H9 (cell line): ENCODE measurements at regions not wholly inside any gene's neighbourhood (a gene's known extent, or its start where the extent isn't known, plus 50 kb on each side); places are given as distances from the start of the nearest gene placed in this dataset.

Source experiments
- DNase-seq: peaks from one replicate; pipeline ENCODE4 v3.0.0-alpha.2; 2017
- H2AFZ ChIP-seq: one replicate; pipeline ENCODE4 v1.6.1; 2013; ENCODE audit warnings: mild to moderate bottlenecking, low read length, control low read depth, moderate library complexity
- H2AK5ac ChIP-seq: 2 replicates; pipeline ENCODE4 v1.6.1; 2013; ENCODE audit warnings: low read length, control low read depth, mixed read lengths; ENCODE audit not compliant: insufficient read length
- H2BK120ac ChIP-seq: one replicate; pipeline ENCODE4 v1.6.1; 2013; ENCODE audit warnings: low read depth, mild to moderate bottlenecking, low read length, control low read depth, inconsistent platforms; ENCODE audit not compliant: poor library complexity, severe bottlenecking
- H2BK12ac ChIP-seq: 2 replicates; pipeline ENCODE4 v1.6.1; 2013; ENCODE audit warnings: low read length, control low read depth, mixed read lengths, low read depth; ENCODE audit not compliant: insufficient read length
- H2BK15ac ChIP-seq: 2 replicates; pipeline ENCODE4 v1.6.1; 2013; ENCODE audit warnings: low read depth, low read length, control low read depth
- H2BK20ac ChIP-seq: one replicate; pipeline ENCODE4 v1.6.1; 2013; ENCODE audit warnings: low read depth, mild to moderate bottlenecking, low read length, control low read depth, inconsistent platforms; ENCODE audit not compliant: poor library complexity, severe bottlenecking
- H2BK5ac ChIP-seq: 2 replicates; pipeline ENCODE4 v1.6.1; 2013; ENCODE audit warnings: low read length, control low read depth, mixed read lengths; ENCODE audit not compliant: insufficient read length
- H3K14ac ChIP-seq: 2 replicates; pipeline ENCODE4 v1.6.1; 2013; ENCODE audit warnings: low read length, control low read depth; ENCODE audit not compliant: insufficient read depth
- H3K18ac ChIP-seq: 2 replicates; pipeline ENCODE4 v1.6.1; 2013; ENCODE audit warnings: low read depth, mild to moderate bottlenecking, mixed read lengths, low read length, control low read depth; ENCODE audit not compliant: insufficient read length
- H3K23ac ChIP-seq: 2 replicates; pipeline ENCODE4 v1.6.1; 2013; ENCODE audit warnings: low read length, control low read depth, mixed read lengths, low read depth; ENCODE audit not compliant: insufficient read length
- H3K23me2 ChIP-seq: 2 replicates; pipeline ENCODE4 v1.6.1; 2013; ENCODE audit warnings: low read depth, mild to moderate bottlenecking, mixed read lengths, low read length, control low read depth; ENCODE audit not compliant: insufficient read length, poor library complexity, severe bottlenecking
- H3K27ac ChIP-seq: 2 replicates; pipeline ENCODE4 v1.5.1; 2013; ENCODE audit warnings: low read length, control low read depth, mixed read lengths, low read depth; ENCODE audit not compliant: insufficient read length
- H3K27me3 ChIP-seq: 2 replicates; pipeline ENCODE4 v1.6.1; 2013; ENCODE audit warnings: low read length, control low read depth, inconsistent platforms; ENCODE audit not compliant: insufficient read depth
- H3K4ac ChIP-seq: 2 replicates; pipeline ENCODE4 v1.6.1; 2013; ENCODE audit warnings: low read depth, mild to moderate bottlenecking, control low read depth, inconsistent platforms, low read length, moderate library complexity
- H3K4me1 ChIP-seq: 2 replicates; pipeline ENCODE4 v1.6.1; 2013; ENCODE audit warnings: low read length, control low read depth, inconsistent platforms; ENCODE audit not compliant: insufficient read depth
- H3K4me2 ChIP-seq: 2 replicates; pipeline ENCODE4 v1.6.1; 2013; ENCODE audit warnings: low read length, control low read depth, mixed read lengths; ENCODE audit not compliant: insufficient read length, insufficient read depth
- H3K56ac ChIP-seq: 2 replicates; pipeline ENCODE4 v1.6.1; 2013; ENCODE audit warnings: low read depth, mild to moderate bottlenecking, mixed read lengths, low read length, control low read depth; ENCODE audit not compliant: insufficient read length
- H3K79me1 ChIP-seq: 2 replicates; pipeline ENCODE4 v1.6.1; 2013; ENCODE audit warnings: low read depth, mild to moderate bottlenecking, moderate library complexity, low read length, control low read depth, inconsistent platforms; ENCODE audit not compliant: insufficient read depth, poor library complexity, severe bottlenecking
- H3K79me2 ChIP-seq: 2 replicates; pipeline ENCODE4 v1.6.1; 2013; ENCODE audit warnings: low read length, control low read depth, inconsistent platforms; ENCODE audit not compliant: insufficient read depth
- H3K9ac ChIP-seq: 2 replicates; pipeline ENCODE4 v1.6.1; 2013; ENCODE audit warnings: low read length, control low read depth, mixed read lengths; ENCODE audit not compliant: insufficient read length; ENCODE audit errors: extremely low read depth
- H3K9me3 ChIP-seq: one replicate; pipeline ENCODE4 v1.6.1; 2013; ENCODE audit warnings: low read depth, low read length, inconsistent platforms; ENCODE audit not compliant: control insufficient read depth
- H3T11ph ChIP-seq: one replicate; pipeline ENCODE4 v1.6.1; 2013; ENCODE audit warnings: mild to moderate bottlenecking, low read length, control low read depth, inconsistent platforms
- H4K20me1 ChIP-seq: one replicate; pipeline ENCODE4 v1.6.1; 2013; ENCODE audit not compliant: control insufficient read depth, insufficient read length, insufficient read depth
- H4K5ac ChIP-seq: 2 replicates; pipeline ENCODE4 v1.6.1; 2013; ENCODE audit warnings: low read depth, mild to moderate bottlenecking, mixed read lengths, low read length, control low read depth; ENCODE audit not compliant: insufficient read length
- H4K8ac ChIP-seq: replicated peaks from 2 replicates; pipeline ENCODE4 v1.6.1; 2013; ENCODE audit warnings: low read length, control low read depth, mixed read lengths, low read depth; ENCODE audit not compliant: insufficient read length
- H4K91ac ChIP-seq: 2 replicates; pipeline ENCODE4 v1.6.1; 2013; ENCODE audit warnings: low read depth, mild to moderate bottlenecking, moderate library complexity, mixed read lengths, low read length, control low read depth; ENCODE audit not compliant: insufficient read length
- H3K27ac Mint-ChIP-seq, 3 experiments: 2 replicates in 2 of 3; 3 replicates in 1 of 3; pipeline ENCODE4 v1.8.0; 2020 to 2021; ENCODE audit warnings: mixed read lengths in 3 of 3, mild to moderate bottlenecking in 1 of 3, moderate library complexity in 1 of 3
- H3K27me3 Mint-ChIP-seq: 2 replicates; pipeline ENCODE4 v1.8.0; 2021; ENCODE audit warnings: low read depth, mild to moderate bottlenecking, moderate library complexity, mixed read lengths
- H3K36me3 Mint-ChIP-seq, 3 experiments: 2 replicates in 2 of 3; 3 replicates in 1 of 3; pipeline ENCODE4 v1.8.0; 2020 to 2021; ENCODE audit warnings: low read depth in 3 of 3, mixed read lengths in 3 of 3; ENCODE audit not compliant: insufficient read depth in 1 of 3
- H3K4me1 Mint-ChIP-seq, 2 experiments: 2 replicates each; pipeline ENCODE4 v1.8.0; 2020; ENCODE audit warnings: mixed read lengths in 2 of 2
- H3K4me3 Mint-ChIP-seq, 2 experiments: 2 replicates in 1 of 2; 3 replicates in 1 of 2; pipeline ENCODE4 v1.8.0; 2020 to 2021; ENCODE audit warnings: mild to moderate bottlenecking in 2 of 2, mixed read lengths in 2 of 2, moderate library complexity in 1 of 2
- H3K9me3 Mint-ChIP-seq, 2 experiments: 2 replicates in 1 of 2; 3 replicates in 1 of 2; pipeline ENCODE4 v1.8.0; 2020; ENCODE audit warnings: mild to moderate bottlenecking in 2 of 2, mixed read lengths in 2 of 2, moderate library complexity in 1 of 2
- CTCF ChIP-seq: fragments of 200-600 bp; sonication (generic); conservative IDR thresholded peaks from 3 replicates; pipeline ENCODE4 v1.8.0; 2021; ENCODE audit warnings: antibody characterized with exemption, mild to moderate bottlenecking
- WGBS: extraction: QIAGEN DNeasy Blood & Tissue Kit; methylation state at CpG from one replicate; pipeline ENCODE4 v1.1.7; 2013; ENCODE audit warnings: missing lambda C conversion rate, low lambda C conversion rate, mixed read lengths; ENCODE audit not compliant: insufficient read length; ENCODE audit errors: extremely low coverage; 5-methylcytosine and 5-hydroxymethylcytosine counted together

DNA sequence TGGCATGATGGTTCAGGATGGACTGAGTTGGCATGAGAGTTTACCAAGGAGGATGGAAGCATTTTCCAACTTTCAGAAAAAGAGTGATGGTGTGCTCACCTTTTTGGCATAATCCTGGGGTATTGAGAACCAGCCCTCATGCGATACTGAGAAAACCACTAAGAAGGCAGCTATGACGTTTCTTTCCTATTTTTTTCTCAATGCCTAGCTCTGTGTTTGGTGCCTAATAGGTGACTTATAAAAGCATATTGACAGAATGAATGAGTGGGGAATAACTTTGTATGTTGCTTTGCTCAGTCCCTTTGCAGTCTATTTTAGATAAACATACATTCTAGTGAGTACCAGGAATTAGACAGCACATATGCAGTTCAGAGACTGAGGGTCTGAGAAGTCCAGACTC is 816.3 kb downstream of the DHX35 start:
- H3K18ac ChIP-seq: no peak overlapping the region
- H2AFZ ChIP-seq: no peak overlapping the region
- peaks cover 1% of the 10 kb centered on the region for H3K9me3 ChIP-seq
- H3T11ph ChIP-seq: no peak overlapping the region
- no peaks in the 10 kb centered on the region for H3K4me1 ChIP-seq
- DNase-seq: no peak
- Mint-ChIP-seq H3K36me3 (peaks cover 1% of the 10 kb centered on the region in 3 experiments; a peak in 3 of 7 replicates), H3K27me3 (no peaks in the 10 kb centered on the region), H3K27ac (no peak overlapping the region; a peak in 1 of 7 replicates), H3K4me1 (no peaks in the 10 kb centered on the region; a peak in 1 of 4 replicates), H3K9me3 (peaks cover 4 to 6% of the 10 kb centered on the region in 2 experiments; a peak in 3 of 5 replicates), H3K4me3 (no peak overlapping the region)
- H2BK5ac ChIP-seq: no peak overlapping the region
- H3K23ac ChIP-seq: no peak overlapping the region
- no CpG with 5 or more reads among the region's 2 CpGs for WGBS
- no peak overlapping the region for H2BK20ac ChIP-seq
- no peak overlapping the region for H4K5ac ChIP-seq
- H3K79me2 ChIP-seq: no peaks in the 10 kb centered on the region
- no peak overlapping the region for H3K56ac ChIP-seq
- H3K23me2 ChIP-seq: no peaks in the 10 kb centered on the region
- no peaks in the 10 kb centered on the region for H3K79me1 ChIP-seq
- H3K14ac ChIP-seq: no peak overlapping the region
- no peak for TF ChIP-seq CTCF
- H3K9ac ChIP-seq: no peak overlapping the region
- H3K4ac ChIP-seq: no peak overlapping the region
- H4K91ac ChIP-seq: no peak overlapping the region
- no peak overlapping the region for H2AK5ac ChIP-seq
- no peaks in the 10 kb centered on the region for H4K20me1 ChIP-seq
- H2BK15ac ChIP-seq: no peak overlapping the region
- H3K27ac ChIP-seq: no peak overlapping the region
- H4K8ac ChIP-seq: no peak overlapping the region
- H3K27me3 ChIP-seq: no peaks in the 10 kb centered on the region; the same call in 1 of the 2 replicates
- no peak overlapping the region for H2BK12ac ChIP-seq
- H3K4me2 ChIP-seq: no peak overlapping the region
- H2BK120ac ChIP-seq: no peak overlapping the region
